SU-DHL-6 (cell line): ENCODE measurements at regions not wholly inside any gene's neighbourhood (a gene's known extent, or its start where the extent isn't known, plus 50 kb on each side); places are given as distances from the start of the nearest gene placed in this dataset.

Experiments used
- H2AFZ ChIP-seq: fragments of 200-600 bp; sonication (generic); 2 replicates; pipeline ENCODE4 v1.6.1; 2014; ENCODE audit warnings: low read depth, mild to moderate bottlenecking, moderate library complexity, mixed read lengths, antibody characterized with exemption, low read length; ENCODE audit not compliant: severe bottlenecking
- H3F3A ChIP-seq: fragments of 200-600 bp; shearing (Covaris generic); 2 replicates; pipeline ENCODE4 v1.6.0; 2016; ENCODE audit warnings: antibody characterized with exemption, mild to moderate bottlenecking; ENCODE audit not compliant: insufficient read depth
- H3K27ac ChIP-seq: fragments of 200-600 bp; sonication (generic); 2 replicates; pipeline ENCODE4 v1.5.1; 2016; ENCODE audit warnings: low read depth, mild to moderate bottlenecking, low read length, moderate library complexity, mixed read lengths
- H3K27me3 ChIP-seq: fragments of 200-600 bp; sonication (generic), shearing (Covaris generic); 2 replicates; pipeline ENCODE4 v1.6.0; 2014; ENCODE audit warnings: mild to moderate bottlenecking, low read length
- H3K36me3 ChIP-seq: fragments of 200-600 bp; sonication (generic); 2 replicates; pipeline ENCODE4 v1.6.1; 2014; ENCODE audit warnings: mild to moderate bottlenecking, low read length, mixed read lengths
- H3K4me2 ChIP-seq: fragments of 300-600, 200-600 bp; shearing (Covaris generic), sonication (generic); 2 replicates; pipeline ENCODE4 v1.6.0; 2014; ENCODE audit warnings: low read length, low read depth, mild to moderate bottlenecking; ENCODE audit not compliant: poor library complexity, severe bottlenecking
- H3K4me3 ChIP-seq: fragments of 200-600 bp; sonication (generic); 2 replicates; pipeline ENCODE4 v1.5.1; 2014; ENCODE audit warnings: antibody characterized with exemption, low read length, mild to moderate bottlenecking, mixed read lengths; ENCODE audit not compliant: insufficient read depth, poor library complexity, severe bottlenecking
- H3K79me2 ChIP-seq: fragments of 200-600 bp; sonication (generic); 2 replicates; pipeline ENCODE4 v1.6.1; 2014; ENCODE audit warnings: mild to moderate bottlenecking, low read length, moderate library complexity; ENCODE audit not compliant: insufficient read depth
- H3K9ac ChIP-seq: fragments of 200-600 bp; sonication (generic); 2 replicates; pipeline ENCODE4 v1.7.0; 2014; ENCODE audit warnings: mild to moderate bottlenecking, low read length
- H3K9me2 ChIP-seq: fragments of 200-600 bp; sonication (generic); replicated peaks from 2 replicates; pipeline ENCODE4 v1.6.1; 2014; ENCODE audit warnings: low read length; ENCODE audit not compliant: insufficient read depth
- H3K9me3 ChIP-seq: fragments of 200-600 bp; sonication (generic); 2 replicates; pipeline ENCODE4 v1.6.1; 2014; ENCODE audit warnings: low read length, mixed read lengths; ENCODE audit not compliant: insufficient read depth
- H4K20me1 ChIP-seq: fragments of 200-600 bp; sonication (generic); 2 replicates; pipeline ENCODE4 v1.6.1; 2014; ENCODE audit warnings: low read depth, mild to moderate bottlenecking, antibody characterized with exemption, low read length, moderate library complexity, mixed read lengths
- EZH2phosphoT487 ChIP-seq: fragments of 200-600 bp; sonication (generic), shearing (Covaris generic); conservative IDR thresholded peaks from 2 replicates; pipeline ENCODE4 v1.6.1; 2018; ENCODE audit warnings: mild to moderate bottlenecking, antibody characterized with exemption, low read length, moderate library complexity, mixed read lengths
- TF ChIP-seq, protein P1 (sequence below): fragments of 200-600 bp; sonication (generic); IDR thresholded peaks from one replicate; pipeline ENCODE4 v1.5.1; 2017; ENCODE audit warnings: antibody characterized with exemption, mild to moderate bottlenecking, low read length, moderate library complexity; ENCODE audit not compliant: insufficient read depth, poor library complexity, severe bottlenecking

DNA sequence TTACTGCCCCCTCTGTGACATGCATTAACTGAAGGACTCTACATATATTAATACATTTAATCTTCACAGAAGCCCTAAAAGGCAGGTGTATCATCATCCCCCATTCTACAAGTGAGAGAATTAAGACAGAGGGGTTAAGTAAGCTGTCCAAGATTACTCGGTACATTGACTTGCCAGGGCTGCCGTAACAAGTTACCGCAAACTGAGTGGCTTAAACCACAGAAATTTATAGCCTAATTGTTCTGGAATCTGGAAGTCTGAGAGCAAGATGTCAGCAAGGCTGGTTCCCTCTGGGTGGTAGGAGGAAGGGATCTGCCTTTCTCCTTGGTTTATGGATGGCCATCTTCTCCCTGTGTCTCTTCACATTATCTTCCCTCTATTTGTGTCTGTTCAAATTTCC lies 605.5 kb downstream of the EPHA4 start:
- no peak for TF ChIP-seq EZH2phosphoT487
- TF ChIP-seq, protein P1, sequence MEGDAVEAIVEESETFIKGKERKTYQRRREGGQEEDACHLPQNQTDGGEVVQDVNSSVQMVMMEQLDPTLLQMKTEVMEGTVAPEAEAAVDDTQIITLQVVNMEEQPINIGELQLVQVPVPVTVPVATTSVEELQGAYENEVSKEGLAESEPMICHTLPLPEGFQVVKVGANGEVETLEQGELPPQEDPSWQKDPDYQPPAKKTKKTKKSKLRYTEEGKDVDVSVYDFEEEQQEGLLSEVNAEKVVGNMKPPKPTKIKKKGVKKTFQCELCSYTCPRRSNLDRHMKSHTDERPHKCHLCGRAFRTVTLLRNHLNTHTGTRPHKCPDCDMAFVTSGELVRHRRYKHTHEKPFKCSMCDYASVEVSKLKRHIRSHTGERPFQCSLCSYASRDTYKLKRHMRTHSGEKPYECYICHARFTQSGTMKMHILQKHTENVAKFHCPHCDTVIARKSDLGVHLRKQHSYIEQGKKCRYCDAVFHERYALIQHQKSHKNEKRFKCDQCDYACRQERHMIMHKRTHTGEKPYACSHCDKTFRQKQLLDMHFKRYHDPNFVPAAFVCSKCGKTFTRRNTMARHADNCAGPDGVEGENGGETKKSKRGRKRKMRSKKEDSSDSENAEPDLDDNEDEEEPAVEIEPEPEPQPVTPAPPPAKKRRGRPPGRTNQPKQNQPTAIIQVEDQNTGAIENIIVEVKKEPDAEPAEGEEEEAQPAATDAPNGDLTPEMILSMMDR, result no peak
- Histone ChIP-seq H3K9me3 (no peaks in the 10 kb centered on the region), H3K4me2 (no peak overlapping the region), H2AFZ (no peak overlapping the region), H3K9ac (no peak overlapping the region), H3K27ac (no peak overlapping the region), H4K20me1 (no peaks in the 10 kb centered on the region), H3K36me3 (no peaks in the 10 kb centered on the region), H3K27me3 (no peaks in the 10 kb centered on the region), H3K4me3 (no peak overlapping the region), H3K9me2 (no peaks in the 10 kb centered on the region), H3K79me2 (no peaks in the 10 kb centered on the region), H3F3A (no peaks in the 10 kb centered on the region)

DNA sequence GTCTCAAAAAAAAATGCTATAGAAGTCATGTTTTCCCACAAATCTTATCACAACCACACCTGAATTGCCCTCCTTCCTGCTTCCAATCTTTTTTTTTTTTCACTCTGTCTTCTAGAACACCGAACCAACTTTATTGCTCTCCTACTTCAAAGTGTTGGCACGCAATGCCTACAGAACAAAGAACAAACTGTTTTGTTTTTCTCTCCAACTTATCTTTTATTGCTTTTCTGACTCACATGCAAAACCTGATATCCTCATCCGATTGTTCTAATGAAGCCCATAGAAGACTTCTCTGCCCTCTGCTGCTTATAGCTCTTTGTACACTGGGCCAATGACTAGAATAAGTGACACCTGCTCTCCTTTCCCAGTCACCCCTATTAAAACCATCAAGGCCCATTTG lies 602.8 kb downstream of the EPHA4 start:
- no peaks in the 10 kb centered on the region for H3K9me2 ChIP-seq
- H3K79me2 ChIP-seq, result no peaks in the 10 kb centered on the region
- H3K4me3 ChIP-seq, result no peak overlapping the region
- no peak overlapping the region for H3K4me2 ChIP-seq
- no peak overlapping the region for H3K27ac ChIP-seq
- H3K9me3 ChIP-seq, result no peaks in the 10 kb centered on the region
- H3K27me3 ChIP-seq, result no peaks in the 10 kb centered on the region
- no peak overlapping the region for H2AFZ ChIP-seq
- no peaks in the 10 kb centered on the region for H4K20me1 ChIP-seq
- H3F3A ChIP-seq, result no peaks in the 10 kb centered on the region
- H3K36me3 ChIP-seq, result no peaks in the 10 kb centered on the region
- no peak for TF ChIP-seq EZH2phosphoT487
- TF ChIP-seq, protein P1, result no peak
- no peak overlapping the region for H3K9ac ChIP-seq

DNA sequence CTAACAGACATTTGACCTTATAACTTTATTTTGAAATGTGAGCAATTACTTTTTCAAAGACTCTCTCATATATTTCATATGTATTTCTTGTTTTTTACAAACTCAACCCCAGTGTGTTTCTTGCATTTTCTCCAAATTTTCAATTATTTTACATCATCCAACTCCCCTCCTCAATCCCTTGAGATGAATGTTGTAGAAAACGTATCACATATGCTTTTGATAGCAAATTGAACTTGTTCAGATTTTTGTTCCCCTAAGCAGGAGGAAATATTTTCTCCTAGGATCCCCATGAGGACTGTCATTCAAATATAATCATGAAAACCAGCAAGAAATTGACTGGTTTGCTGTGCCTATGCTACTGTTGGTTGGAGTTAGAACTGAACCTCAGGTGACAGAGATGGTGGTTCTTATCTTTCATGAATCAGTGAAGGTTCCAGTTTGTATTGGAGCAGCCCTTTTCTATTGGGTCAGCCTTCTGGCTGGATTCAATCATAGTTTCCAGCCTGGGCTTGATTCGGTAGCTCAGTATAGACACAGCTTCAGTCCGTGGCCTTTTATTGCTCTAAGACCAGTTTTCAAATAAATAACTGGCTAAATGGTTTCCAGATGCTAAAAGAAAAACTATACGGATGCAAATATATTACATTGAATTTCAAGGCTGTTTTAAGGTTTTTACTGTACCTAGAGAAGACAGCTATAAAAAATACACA lies 591.0 kb downstream of the EPHA4 start:
- Histone ChIP-seq H3K27me3 (no peaks in the 10 kb centered on the region), H2AFZ (no peak overlapping the region), H3K9ac (no peak overlapping the region), H3K4me2 (no peak overlapping the region), H3K9me2 (no peaks in the 10 kb centered on the region), H3K79me2 (no peaks in the 10 kb centered on the region), H3K36me3 (no peaks in the 10 kb centered on the region), H3K27ac (no peak overlapping the region), H3K9me3 (no peaks in the 10 kb centered on the region), H3F3A (no peaks in the 10 kb centered on the region), H4K20me1 (no peaks in the 10 kb centered on the region), H3K4me3 (no peak overlapping the region)
- TF ChIP-seq EZH2phosphoT487, result no peak
- TF ChIP-seq, protein P1, result no peak

DNA sequence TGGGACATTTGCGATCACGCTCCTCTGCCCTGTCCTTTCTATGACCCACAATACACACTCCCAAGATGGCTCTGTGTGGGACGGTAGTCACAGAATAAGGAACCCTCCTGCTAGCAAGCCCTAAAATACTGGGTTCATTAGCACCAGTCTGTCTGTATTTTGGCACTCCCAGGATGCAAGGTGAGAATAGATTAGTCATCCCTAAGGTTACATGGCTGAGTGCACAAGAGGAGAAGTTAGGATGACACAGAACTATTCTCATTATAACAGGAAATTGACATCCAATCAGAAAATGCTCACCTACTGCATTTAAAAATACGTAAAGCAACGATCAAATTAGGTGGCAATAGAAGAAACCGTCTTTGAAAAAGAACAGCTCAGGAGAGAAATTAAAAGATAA lies 590.2 kb downstream of the EPHA4 start:
- Histone ChIP-seq H3K4me2 (no peak overlapping the region), H3K4me3 (no peak overlapping the region), H3K36me3 (no peaks in the 10 kb centered on the region), H3K9me3 (no peaks in the 10 kb centered on the region), H3K27ac (no peak overlapping the region), H3K27me3 (no peaks in the 10 kb centered on the region), H3K9ac (no peak overlapping the region), H4K20me1 (no peaks in the 10 kb centered on the region), H2AFZ (no peak overlapping the region), H3K9me2 (no peaks in the 10 kb centered on the region), H3F3A (no peaks in the 10 kb centered on the region), H3K79me2 (no peaks in the 10 kb centered on the region)
- TF ChIP-seq, protein P1, result no peak
- TF ChIP-seq EZH2phosphoT487, result no peak
